NCI-H2171 (cell line): ENCODE measurements at regions not wholly inside any gene's neighbourhood (a gene's known extent, or its start where the extent isn't known, plus 50 kb on each side); places are given as distances from the start of the nearest gene placed in this dataset.
"Not testable (repeated sequence)": the region's sequence is repeated elsewhere in the genome, so short reads cannot be mapped to it uniquely, and the experiment has no call there.

Source experiments
- DNase-seq: peaks from one replicate; lab custom pipeline; 2025; lab: John Stamatoyannopoulos, UW

DNA sequence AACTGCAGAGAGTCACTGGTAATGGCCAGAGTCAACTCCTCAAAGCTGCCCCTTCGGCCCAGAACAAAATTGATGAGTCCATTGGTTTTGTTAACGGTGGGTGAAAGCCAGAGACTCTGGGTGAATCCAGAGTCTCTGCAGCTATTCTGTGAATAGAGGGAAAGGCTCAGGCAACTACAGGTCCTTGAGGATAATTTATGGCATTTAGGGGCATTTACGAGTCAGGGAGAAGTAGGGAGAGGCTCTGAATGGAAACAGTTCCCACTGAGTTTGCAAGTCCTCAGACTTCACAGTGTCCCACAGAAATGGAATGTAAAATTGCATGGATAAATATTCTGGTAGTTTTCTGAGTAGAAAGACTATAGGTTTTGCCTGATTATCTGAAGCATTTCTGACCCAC is 257.8 kb downstream of the SEC61B start:
- DNase-seq: no peak

DNA sequence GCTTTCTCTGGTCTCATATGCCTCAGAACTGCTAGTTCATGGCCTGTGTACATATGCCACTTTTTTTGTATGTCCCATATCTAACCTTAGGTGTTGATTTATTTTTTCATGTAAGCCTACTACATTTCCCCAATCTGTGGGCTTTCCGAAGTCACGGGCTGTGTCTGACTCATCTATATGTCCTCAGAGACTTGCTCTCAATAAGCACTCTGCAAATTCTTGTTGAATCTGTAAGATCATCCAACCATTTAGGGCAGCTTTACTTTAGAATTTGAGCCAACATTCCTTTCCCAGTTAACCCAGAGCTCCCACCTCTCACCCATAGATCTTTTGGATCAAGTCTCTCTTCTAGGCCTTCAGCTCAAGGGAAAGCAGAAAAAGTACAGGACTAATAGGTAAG is 263.4 kb downstream of the SEC61B start:
- no peak for DNase-seq

DNA sequence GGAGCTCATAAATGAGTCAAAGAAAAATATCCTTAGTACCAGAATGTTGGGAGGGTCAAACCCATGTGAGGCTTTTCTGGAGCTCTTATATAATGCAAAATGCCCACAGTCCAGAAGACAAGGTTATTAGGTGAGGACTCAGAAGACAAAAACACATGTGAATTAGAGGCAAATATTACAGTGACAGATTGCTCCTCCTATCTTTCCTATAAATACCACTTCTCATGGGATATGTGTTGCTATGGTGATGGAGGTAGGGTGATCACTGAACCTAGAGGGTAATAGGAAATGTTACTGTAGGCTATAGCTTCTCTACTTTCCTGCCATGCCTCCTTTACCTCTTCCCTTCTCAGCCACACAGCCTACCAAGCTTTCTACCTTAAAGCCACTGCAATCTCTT is 264.6 kb downstream of the SEC61B start:
- peak; percentile 19 for DNase-seq

DNA sequence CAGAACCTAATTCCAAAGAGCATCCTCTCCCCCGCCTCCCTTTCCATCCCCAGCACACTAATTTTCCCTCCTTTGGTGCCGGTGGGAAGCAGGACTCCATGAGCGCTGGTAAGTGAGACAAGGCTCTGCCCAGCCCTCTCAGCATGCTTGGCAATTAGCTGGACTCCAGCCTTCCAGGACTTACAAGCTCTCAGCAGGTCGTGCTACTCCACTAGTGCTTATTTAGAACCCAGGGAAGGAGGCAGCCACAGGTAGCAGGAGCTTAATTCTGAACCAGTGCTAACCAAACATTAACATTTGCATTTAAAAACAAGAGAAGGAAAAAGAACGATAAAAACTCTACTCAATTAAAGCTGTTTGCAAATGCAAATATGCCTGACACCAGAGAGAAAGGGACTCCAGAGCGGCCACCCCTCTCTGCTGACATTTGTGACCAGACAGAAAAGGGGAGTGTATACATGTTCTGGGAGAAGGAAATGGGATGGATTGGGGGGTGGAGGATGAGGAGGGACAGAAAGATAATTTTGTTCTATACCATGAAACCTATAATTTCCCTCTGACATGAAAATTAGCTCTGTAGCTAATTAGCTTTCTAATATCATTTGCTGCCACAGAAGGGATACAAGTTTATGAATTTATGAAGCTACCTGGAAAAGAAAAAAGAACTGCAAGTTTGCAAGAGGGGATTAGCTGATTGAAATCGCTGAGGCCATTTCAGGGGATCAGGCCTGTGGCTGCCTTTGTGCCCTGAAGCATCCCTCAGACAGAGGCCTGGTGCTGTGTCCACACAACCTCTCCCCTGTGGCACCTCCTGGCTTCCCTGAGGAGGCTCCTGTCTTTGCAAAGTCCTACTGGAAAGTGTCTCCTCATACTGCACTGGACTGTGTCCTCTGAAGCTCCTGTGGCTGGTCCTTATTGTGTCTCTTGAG is 266.3 kb downstream of the SEC61B start:
- DNase-seq: no peak

DNA sequence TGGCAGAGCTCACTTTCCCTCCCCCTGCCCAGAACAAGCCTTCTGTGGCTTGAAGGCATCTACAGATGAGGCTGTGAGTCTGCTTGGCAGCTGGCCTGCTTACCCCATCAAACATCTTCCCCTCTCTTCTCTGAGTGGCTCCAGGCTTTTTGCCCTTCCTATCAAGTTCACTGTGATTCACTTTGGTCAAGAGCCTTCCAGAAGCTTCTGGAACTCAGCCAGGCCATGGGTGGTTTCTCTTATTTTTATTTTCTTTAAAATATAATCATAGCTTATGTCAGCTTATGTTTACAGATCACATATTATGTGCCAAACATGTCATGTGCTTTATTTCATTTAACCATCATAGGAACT is 267.0 kb downstream of the SEC61B start:
- DNase-seq: no peak

DNA sequence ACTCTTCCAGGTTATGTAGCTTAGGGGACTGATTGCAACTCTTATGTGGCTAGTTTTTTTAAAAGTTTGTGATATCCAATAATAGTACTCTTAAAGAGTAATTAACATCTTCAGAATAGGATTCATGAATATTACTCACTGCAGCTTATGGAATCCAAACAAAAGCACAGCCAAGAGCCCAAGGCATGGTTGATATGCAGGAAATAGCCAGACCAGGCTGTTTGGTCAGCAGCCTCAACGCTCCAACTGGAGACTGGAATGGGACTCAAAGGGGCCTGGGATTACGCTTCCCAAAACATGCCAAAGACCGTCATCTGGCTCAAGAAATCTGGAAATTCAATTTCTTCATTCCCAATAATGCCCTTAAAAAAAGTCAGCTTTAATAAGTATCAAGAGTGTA is 268.6 kb downstream of the SEC61B start:
- DNase-seq: no peak

DNA sequence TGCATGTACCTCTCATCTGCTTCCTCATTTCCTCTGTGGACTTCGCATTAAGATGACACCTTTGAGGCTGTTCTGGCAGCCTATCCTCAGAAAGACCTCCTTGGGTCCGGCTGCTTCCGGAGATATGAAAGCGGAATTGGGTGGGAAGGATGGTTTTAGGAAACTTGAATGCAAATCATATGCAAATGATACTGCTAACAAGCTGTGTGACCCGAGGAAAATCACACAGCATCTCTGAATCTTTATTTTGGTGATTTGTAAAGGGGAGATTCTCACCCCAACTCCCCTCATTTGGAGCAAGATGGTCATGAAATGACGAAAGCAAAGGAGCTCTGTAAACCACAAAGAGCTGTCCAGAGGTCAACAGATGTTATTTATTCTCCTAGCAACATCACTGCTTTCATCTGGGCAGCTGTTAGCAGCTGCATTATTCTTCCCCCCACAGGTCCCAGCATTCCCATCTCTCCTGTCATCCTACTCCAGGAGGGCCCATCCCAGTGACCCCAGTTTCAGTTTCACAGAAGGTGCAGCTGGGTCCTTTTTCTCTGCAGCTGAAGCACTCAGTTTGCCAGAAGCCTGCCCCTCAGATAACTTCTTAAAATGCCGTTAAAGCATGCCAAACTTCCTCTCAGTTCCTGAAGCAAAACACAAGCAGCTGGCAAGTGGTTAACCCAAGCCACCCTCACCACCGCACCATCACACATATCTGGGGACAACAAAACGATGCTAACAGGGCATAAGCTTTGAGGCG is 269.5 kb downstream of the SEC61B start:
- DNase-seq: no peak

DNA sequence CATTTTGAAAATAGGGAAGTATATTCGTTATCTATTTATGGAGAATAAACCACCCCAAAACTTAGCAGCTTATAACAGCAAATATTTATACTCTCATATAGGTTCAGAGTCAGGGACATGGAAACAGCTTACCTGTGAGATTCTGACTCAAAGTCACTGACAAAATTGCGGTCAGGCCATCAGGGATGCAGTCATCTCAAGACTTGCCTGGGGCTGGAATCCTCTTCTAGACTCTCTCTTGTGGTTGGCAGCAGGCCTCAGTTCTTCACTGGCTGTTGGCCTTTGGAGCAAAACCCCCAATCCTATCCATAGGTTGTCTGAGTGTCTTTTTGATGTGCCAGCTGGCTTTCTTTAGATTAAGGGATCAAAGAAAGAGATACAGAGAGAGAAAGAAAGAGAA is 275.6 kb downstream of the SEC61B start:
- no peak for DNase-seq

DNA sequence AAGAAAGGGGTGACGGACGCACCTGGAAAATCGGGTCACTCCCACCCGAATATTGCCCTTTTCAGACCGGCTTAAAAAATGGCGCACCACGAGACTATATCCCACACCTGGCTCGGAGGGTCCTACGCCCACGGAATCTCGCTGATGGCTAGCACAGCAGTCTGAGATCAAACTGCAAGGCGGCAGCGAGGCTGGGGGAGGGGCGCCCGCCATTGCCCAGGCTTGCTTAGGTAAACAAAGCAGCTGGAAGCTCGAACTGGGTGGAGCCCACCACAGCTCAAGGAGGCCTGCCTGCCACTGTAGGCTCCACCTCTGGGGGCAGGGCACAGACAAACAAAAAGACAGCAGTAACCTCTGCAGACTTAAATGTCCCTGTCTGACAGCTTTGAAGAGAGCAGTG is 276.9 kb downstream of the SEC61B start:
- DNase-seq: not testable (repeated sequence)

DNA sequence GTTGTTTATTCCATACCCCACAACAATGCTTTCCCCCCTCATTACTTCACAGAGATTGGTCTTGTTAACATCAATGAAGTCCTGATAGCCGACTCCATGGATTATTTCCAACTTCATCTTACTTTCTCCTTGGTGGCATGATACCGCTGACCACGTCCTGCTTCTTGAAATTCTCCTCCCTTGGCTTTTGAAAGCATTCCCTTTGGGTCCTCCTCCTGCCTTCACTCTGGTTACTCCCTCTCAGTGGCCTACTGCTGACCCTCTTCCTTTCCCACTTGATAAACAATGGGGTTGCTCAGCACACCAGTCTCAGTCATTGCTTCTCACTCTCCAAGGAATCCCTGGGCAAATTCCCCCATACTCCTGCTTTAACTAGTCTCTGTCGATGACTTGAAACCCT is 283.9 kb downstream of the SEC61B start:
- DNase-seq: no peak

DNA sequence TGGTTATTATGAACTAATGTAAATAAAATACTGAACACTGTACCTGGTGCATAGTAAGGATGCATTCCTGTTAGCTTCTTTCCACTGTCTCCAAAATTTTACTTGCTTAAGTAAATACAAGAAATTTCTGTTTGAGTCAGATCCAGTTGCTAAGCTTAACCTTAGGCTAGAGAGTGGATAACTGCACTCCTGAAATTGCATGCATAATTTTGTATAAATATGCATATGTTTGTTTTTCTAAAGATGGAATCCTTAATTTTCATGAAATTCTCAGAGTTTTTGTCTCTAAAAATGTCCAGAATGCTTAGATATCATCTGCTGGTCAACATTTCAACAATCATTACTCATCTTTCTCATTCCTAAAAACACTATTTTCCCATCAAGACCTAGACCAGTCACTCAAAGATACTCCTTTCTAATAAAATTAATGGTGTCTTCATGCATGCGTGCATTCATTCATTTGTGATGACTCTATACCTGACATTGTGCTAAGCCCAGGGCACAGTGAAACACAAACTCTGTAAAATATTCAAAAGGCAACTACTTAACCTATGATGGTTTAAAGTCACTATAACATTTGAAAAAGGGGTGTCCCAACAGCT is 284.8 kb downstream of the SEC61B start:
- DNase-seq: no peak

DNA sequence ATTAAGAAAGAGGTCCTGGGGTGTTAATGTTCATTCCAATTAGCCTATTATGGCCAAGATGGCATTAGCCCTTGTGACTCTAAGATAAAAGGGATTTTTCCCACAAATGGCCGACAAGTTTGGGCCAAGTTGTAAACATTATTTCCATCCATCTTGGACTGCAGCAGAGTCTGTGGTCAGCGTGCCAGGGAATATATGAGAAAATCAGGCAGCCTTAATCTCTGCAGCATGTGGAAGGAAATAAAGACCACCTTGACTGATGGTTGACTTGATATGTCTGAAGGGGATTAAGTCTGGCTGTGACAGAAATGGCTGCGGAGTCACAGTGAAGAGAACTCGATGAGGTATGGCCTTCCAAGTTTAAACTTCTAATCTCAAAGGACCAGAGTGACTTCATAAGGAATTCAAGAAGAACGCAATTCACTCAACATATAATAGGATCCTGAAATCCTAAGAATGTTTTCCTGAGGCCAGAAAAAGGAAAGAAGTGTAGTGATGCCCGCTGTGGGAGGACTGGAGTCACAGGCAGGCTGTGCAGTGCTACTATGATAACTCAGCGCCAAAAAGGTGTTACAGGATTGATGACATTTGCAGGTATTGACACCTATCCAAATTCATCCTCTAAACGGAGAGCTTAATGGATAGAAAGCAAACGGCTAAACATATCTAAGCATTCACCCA is 287.1 kb downstream of the SEC61B start:
- DNase-seq: no peak

DNA sequence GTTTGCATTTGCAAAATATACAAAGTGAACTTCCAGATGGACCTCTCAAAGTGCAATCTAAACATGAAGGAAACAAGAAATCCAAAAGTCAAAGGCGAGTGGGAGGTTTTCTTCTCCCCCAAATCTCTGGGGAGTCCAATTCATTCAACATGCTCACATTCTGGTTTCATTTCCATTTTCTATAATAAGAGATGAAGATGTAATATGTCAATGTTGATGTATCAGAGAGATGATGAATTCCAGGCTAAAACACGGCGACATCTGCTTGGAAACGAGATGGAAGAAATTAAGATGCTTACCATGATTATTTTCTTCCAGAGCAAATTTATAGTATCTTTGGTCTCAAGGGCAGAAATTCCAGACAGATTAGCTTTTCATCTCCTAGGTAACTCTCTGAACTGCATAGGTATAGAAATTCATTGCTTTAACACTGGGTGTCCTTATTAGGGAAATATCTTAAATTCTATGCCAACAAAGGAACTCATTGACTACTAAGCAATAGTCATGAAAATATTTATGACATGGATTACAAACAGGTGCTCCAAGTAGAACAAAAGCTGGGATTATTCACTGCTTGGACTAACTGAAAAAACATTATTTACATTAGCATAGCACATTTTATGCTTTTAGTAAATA is 287.9 kb downstream of the SEC61B start:
- no peak for DNase-seq

DNA sequence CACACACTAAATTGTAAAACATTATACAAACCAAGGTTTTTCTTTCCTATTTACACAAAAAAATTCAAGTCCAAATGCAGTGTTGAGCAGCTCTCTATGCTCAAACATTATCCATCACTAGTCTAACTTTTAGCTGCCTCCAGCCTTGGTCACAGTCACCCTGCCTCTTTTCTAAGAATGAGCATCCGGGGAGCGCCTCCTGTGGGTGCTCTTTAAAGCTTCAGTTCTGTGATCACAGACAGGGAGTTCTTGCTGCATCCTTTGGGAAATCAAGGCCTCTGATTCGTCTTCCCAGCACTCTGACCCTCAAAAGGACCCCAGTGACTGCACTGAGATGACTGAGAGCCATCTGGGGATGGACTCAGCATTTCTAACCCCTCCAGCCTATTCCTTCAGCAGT is 289.6 kb downstream of the SEC61B start:
- DNase-seq: no peak

DNA sequence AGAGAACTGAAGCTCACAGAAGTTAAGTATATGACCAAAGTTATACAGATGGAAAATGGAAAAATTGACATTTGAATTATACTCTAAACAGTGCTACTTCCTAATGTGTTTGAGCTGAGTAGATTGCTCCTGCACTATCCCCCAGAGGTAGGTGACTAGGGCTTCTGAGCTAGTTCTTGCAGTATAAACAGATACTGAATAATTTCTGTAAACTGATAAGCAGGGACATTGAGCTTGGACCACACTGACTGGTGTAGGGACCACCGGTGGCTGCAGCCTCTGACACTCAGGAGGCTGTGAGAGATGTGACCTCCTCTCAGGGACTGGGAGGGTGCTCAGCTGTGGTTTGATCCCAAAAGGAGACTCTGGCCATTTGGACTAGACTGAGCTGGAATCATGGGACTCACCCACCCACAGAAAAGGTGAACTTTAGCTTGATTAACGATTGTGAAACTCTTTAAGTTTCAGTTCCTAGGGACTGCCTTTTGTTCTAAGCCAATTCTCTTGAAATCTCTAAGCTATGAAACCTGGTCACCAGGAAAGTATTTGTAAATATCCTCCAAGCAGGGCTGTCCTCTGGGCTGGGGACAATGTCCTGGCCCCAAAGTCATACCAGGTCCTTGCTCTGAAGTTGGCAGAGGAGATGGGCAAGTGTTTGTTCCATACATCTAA is 291.5 kb downstream of the SEC61B start:
- no peak for DNase-seq

DNA sequence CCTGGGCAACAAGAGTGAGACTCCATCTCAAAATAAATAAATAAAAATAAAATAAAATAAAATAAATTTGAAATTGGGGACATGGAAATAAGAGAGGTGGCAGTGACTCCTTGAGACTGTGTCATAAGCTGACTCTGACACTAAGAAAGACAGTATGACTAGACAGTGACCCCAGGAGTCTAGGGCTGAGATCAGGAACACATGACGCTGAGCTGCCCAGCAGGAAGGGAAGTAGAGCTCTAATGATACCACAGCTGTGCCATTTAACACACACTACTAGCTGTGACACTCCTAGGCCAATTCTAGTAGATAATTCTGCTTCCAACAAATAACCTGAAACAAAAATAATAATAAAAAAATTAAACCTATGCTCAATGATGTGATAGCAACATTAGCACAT is 293.0 kb downstream of the SEC61B start:
- no peak for DNase-seq

DNA sequence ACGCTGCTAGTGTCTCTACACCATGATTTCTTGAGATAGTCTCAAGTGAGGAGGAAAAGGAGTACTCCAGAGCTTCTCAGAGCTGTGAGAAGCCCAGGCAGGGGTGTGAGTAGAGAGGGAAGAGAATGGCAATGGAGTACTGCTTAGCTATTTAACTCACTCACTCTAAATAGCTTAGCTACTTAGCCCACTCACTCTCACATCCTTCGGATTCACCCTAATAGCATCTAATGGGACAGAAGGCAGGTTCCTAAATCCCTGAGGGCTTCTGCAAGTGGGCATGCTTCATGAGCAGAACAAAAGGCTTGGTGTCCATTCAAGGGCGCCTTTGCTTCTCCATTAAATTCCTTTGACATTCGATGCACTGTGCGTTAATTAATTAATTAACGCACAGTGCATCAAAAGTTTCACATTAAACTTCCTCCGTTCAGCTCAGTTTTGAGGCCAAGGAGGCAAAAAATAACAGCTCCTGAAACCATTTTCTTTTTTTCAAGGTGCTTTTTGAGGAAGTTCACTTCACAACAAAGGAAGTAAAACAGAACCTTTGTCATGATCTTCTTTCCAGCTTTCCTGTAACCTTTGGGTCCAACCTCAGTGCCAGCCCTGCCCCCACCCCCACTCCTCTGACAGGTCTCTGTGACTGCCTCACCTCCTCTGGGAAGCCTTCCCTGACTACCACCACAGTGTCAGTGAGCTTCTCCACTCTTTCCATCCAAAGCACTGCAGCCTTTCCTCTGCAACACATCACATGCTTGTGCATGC is 294.0 kb downstream of the SEC61B start:
- no peak for DNase-seq

DNA sequence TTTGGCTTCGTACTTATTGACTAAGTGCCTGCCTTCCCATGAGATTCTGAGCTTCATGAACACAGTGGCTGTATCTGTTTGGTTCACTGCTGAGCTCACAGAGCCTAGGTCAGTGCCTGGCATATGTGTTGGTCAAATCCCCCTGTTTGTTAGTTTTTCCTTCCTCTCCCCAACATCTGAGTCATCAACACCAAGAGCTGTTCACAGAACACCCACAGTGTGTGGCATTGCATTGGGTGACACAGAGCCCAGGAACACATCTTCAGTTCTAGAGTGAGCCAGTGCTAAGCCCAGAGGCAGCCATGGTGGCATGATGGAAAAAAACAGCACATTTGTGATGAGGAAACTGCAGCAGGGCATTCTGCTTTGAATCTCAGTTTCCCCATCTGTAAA is 294.6 kb downstream of the SEC61B start:
- no peak for DNase-seq

DNA sequence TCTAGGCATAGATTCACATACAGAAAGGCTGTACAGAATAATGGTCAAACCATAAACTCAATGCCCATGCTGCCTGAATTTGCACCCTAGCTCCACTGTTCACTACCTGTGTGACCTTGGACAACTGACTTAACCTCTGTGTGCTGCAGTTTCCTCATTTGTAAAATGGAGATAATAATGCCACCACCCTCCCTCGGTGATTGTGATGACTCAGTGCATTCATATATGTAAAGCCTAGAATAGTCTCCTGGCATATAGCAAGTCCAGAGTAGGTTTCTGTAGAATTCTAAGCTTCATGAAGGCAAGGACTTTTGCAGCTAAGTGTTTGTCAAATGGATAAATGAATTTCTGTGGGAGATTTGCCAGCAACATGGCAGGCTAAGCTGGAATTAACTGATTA is 297.8 kb upstream of the NR4A3 start:
- DNase-seq: no peak

DNA sequence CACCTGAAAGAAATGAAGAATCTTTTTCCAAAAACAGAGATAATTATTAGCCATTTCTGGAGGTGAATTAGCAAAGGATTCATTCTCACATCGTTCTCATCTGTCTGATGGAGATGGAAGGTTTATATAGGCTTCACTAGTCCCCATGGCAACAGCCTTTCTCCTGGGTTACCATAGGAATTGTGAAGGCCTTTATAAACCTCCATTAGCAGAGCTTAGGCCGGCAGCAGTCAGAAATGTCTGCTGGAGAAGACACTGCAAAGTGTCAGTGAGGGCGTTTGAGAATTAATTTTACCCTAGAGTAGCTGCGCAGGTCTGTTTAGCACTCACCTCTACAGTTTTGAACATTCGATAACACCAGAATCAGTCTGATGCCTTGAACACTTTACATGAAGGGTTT is 290.4 kb upstream of the NR4A3 start:
- no peak for DNase-seq

DNA sequence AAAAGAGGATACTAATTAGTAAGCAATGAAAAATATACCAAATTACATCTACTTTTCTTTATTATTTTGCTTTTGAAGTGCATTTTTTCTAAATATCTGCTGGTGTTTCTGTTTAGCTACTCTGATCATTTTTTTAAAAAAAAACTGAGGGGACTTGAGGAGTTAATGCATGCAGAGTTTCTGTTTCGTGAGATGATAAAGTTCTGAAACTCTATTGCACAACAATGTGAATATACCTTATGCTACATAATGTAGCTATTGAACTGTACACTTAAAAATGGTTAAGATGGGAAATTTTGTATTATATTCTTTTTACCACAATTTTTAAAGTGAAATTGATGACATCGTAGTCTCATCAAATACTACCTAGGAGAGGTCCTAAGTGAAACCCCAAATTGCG is 288.3 kb upstream of the NR4A3 start:
- DNase-seq: no peak
